OCI-LY3 (cell line): ENCODE measurements at regions not wholly inside any gene's neighbourhood (a gene's known extent, or its start where the extent isn't known, plus 50 kb on each side); places are given as distances from the start of the nearest gene placed in this dataset.
"Not testable (repeated sequence)": the region's sequence is repeated elsewhere in the genome, so short reads cannot be mapped to it uniquely, and the experiment has no call there.

Experiments
- EZH2phosphoT487 ChIP-seq: fragments of 200-600 bp; shearing (Covaris generic); IDR thresholded peaks from 2 replicates; pipeline ENCODE4 v1.6.1; 2018; ENCODE audit warnings: antibody characterized with exemption, mixed run types, low read depth
- TF ChIP-seq, protein P1 (sequence below): fragments of 200-600, 300-600 bp; sonication (generic); IDR thresholded peaks from 2 replicates; pipeline ENCODE4 v1.5.1; 2014; ENCODE audit warnings: antibody characterized with exemption, low read length, low read depth

DNA sequence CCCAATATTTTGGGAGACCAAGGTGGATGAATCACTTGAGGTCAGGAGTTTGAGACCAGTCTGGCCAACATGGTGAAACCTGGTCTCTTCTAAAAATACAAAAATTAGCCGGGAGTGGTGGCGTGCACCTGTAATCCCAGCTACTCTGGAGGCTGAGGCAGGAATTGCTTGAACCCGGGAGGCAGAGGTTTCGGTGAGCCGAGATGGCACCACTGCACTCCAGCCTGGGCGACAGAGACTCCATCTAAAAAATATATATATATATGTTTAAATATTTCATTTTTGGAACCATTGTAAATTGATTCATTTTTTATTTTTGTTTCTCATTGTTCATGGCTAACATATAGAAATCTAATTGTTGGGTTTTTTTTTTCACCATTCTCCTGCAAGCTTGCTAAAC, 146.9 kb downstream of the BRD1 start:
- not testable (repeated sequence) for TF ChIP-seq EZH2phosphoT487
- TF ChIP-seq, protein P1, sequence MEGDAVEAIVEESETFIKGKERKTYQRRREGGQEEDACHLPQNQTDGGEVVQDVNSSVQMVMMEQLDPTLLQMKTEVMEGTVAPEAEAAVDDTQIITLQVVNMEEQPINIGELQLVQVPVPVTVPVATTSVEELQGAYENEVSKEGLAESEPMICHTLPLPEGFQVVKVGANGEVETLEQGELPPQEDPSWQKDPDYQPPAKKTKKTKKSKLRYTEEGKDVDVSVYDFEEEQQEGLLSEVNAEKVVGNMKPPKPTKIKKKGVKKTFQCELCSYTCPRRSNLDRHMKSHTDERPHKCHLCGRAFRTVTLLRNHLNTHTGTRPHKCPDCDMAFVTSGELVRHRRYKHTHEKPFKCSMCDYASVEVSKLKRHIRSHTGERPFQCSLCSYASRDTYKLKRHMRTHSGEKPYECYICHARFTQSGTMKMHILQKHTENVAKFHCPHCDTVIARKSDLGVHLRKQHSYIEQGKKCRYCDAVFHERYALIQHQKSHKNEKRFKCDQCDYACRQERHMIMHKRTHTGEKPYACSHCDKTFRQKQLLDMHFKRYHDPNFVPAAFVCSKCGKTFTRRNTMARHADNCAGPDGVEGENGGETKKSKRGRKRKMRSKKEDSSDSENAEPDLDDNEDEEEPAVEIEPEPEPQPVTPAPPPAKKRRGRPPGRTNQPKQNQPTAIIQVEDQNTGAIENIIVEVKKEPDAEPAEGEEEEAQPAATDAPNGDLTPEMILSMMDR: not testable (repeated sequence)
